Posterior vena cava (tissue), 2 donors: ENCODE measurements at regions not wholly inside any gene's neighbourhood (a gene's known extent, or its start where the extent isn't known, plus 50 kb on each side); places are given as distances from the start of the nearest gene placed in this dataset.

ENCODE experiments used
- DNase-seq: peaks from one replicate; pipeline ENCODE4 v3.0.0-alpha.2; 2020; ENCODE audit warnings: low spot score
- intact Hi-C, 2 donors: fragments of 100-400 bp; cut with DNase I; formaldehyde crosslinking; loops; one replicate each; pipeline versions ENCODE4 v1.14.1 to v1.14.2; 2022 to 2023
- donor health status: DM: yes; HTN: yes; CAD: no.
- donor health status: DM: yes; HTN: yes; CAD: no.

GRCh38 chr6:84539122-84539856, 225.1 kb downstream of the TBX18 start:
- intact Hi-C loops, result no loop called here
- DNase-seq, result no peak

GRCh38 chr6:84536885-84537638, 227.3 kb downstream of the TBX18 start:
- no peak for DNase-seq
- intact Hi-C loops, result no loop called here

GRCh38 chr6:84528201-84528600, 236.2 kb downstream of the TBX18 start:
- intact Hi-C loops, result no loop called here
- no peak for DNase-seq

- intact Hi-C loops, result no loop called here
- no peak for DNase-seq
These were observed 237.8 kb downstream of the TBX18 start for GRCh38 chr6:84526631-84527030.

- intact Hi-C loops, result no loop called here
- no peak for DNase-seq
These were observed 238.5 kb downstream of the TBX18 start for GRCh38 chr6:84525907-84526306.

- no peak for DNase-seq
- intact Hi-C loops, result no loop called here
These were observed 239.8 kb downstream of the TBX18 start for GRCh38 chr6:84524636-84525035.

GRCh38 chr6:84522135-84522549, 242.3 kb downstream of the TBX18 start:
- DNase-seq, result no peak
- intact Hi-C loops, result no loop called here

GRCh38 chr6:84521511-84521910, 242.9 kb downstream of the TBX18 start:
- intact Hi-C loops, result no loop called here
- no peak for DNase-seq

GRCh38 chr6:84517741-84518530, 246.5 kb downstream of the TBX18 start:
- no peak for DNase-seq
- intact Hi-C loops, result no loop called here

- intact Hi-C loops, result no loop called here
- no peak for DNase-seq
These were observed 248.2 kb downstream of the TBX18 start for GRCh38 chr6:84516154-84516553.

GRCh38 chr6:84515067-84515466, 249.3 kb downstream of the TBX18 start:
- intact Hi-C loops, result no loop called here
- no peak for DNase-seq

GRCh38 chr6:84514089-84514971, 250.1 kb downstream of the TBX18 start:
- no peak for DNase-seq
- intact Hi-C loops, result no loop called here

GRCh38 chr6:84512391-84512790, 252.0 kb downstream of the TBX18 start:
- intact Hi-C loops, result no loop called here
- DNase-seq, result no peak

- no peak for DNase-seq
- intact Hi-C loops, result no loop called here
These were observed 252.5 kb downstream of the TBX18 start for GRCh38 chr6:84511929-84512328.

- intact Hi-C loops, result no loop called here
- no peak for DNase-seq
These were observed 255.4 kb downstream of the TBX18 start for GRCh38 chr6:84508981-84509380.

GRCh38 chr6:84508334-84508733, 256.1 kb downstream of the TBX18 start:
- no peak for DNase-seq
- intact Hi-C loops, result no loop called here

- intact Hi-C loops, result no loop called here
- DNase-seq, result no peak
These were observed 260.4 kb downstream of the TBX18 start for GRCh38 chr6:84504025-84504424.

- intact Hi-C loops, result no loop called here
- DNase-seq, result no peak
These were observed 263.1 kb downstream of the TBX18 start for GRCh38 chr6:84501315-84501714.

GRCh38 chr6:84500726-84501125, 263.7 kb downstream of the TBX18 start:
- DNase-seq, result no peak
- intact Hi-C loops, result no loop called here
